MM.1S (cell line): ENCODE measurements at regions not wholly inside any gene's neighbourhood (a gene's known extent, or its start where the extent isn't known, plus 50 kb on each side); places are given as distances from the start of the nearest gene placed in this dataset.

Source experiments
- DNase-seq: peaks from one replicate; pipeline ENCODE4 v3.0.0-alpha.2; 2015
- H2AFZ ChIP-seq: fragments of 300-600 bp; sonication (generic); 2 replicates; pipeline ENCODE4 v1.6.0; 2016; ENCODE audit warnings: antibody characterized with exemption, low read length
- H3F3A ChIP-seq: fragments of 300-600 bp; sonication (generic); 2 replicates; pipeline ENCODE4 v1.6.1; 2016; ENCODE audit warnings: mild to moderate bottlenecking, antibody characterized with exemption, low read length, moderate library complexity, mixed read lengths; ENCODE audit not compliant: insufficient read depth
- H3K27ac ChIP-seq: fragments of 300-600 bp; sonication (generic); 2 replicates; pipeline ENCODE4 v1.5.1; 2016; ENCODE audit warnings: mild to moderate bottlenecking, low read length
- H3K27me3 ChIP-seq: fragments of 300-600 bp; sonication (generic); replicated peaks from 2 replicates; pipeline ENCODE4 v1.6.0; 2016; ENCODE audit warnings: low read length; ENCODE audit not compliant: insufficient read depth
- H3K36me3 ChIP-seq: fragments of 300-600 bp; sonication (generic); replicated peaks from 2 replicates; pipeline ENCODE4 v1.6.1; 2016; ENCODE audit warnings: mild to moderate bottlenecking, low read length, mixed read lengths; ENCODE audit not compliant: insufficient read depth
- H3K4me1 ChIP-seq: fragments of 300-600 bp; sonication (generic); 2 replicates; pipeline ENCODE4 v1.6.1; 2016; ENCODE audit warnings: low read length, mixed read lengths
- H3K4me2 ChIP-seq: fragments of 300-600 bp; sonication (generic); 2 replicates; pipeline ENCODE4 v1.6.0; 2016; ENCODE audit warnings: low read depth, low read length
- H3K4me3 ChIP-seq: fragments of 300-600 bp; sonication (generic); 2 replicates; pipeline ENCODE4 v1.5.1; 2016; ENCODE audit warnings: low read length, mixed read lengths
- H3K79me2 ChIP-seq: fragments of 300-600 bp; sonication (generic); 2 replicates; pipeline ENCODE4 v1.6.1; 2016; ENCODE audit warnings: mixed run types, low read length, mixed read lengths
- H3K9ac ChIP-seq: fragments of 300-600 bp; sonication (generic); 2 replicates; pipeline ENCODE4 v1.6.1; 2016; ENCODE audit warnings: low read length, mixed read lengths
- H3K9me2 ChIP-seq: fragments of 300-600 bp; sonication (generic); replicated peaks from 2 replicates; pipeline ENCODE4 v1.6.1; 2016; ENCODE audit warnings: mild to moderate bottlenecking, low read length, mixed read lengths; ENCODE audit not compliant: insufficient read depth
- H3K9me3 ChIP-seq: fragments of 300-600 bp; sonication (generic); replicated peaks from 2 replicates; pipeline ENCODE4 v1.6.1; 2016; ENCODE audit warnings: mild to moderate bottlenecking, low read length, mixed read lengths; ENCODE audit not compliant: insufficient read depth
- H4K20me1 ChIP-seq: fragments of 300-600 bp; sonication (generic); 2 replicates; pipeline ENCODE4 v1.6.1; 2016; ENCODE audit warnings: mild to moderate bottlenecking, low read length, moderate library complexity, mixed read lengths; ENCODE audit not compliant: insufficient read depth
- EZH2 ChIP-seq: fragments of 300-600 bp; sonication (generic); optimal IDR thresholded peaks from 2 replicates; pipeline ENCODE3; 2017; ENCODE audit warnings: low read depth, mild to moderate bottlenecking, antibody characterized with exemption, low read length, mixed read lengths
- EZH2phosphoT487 ChIP-seq: fragments of 300-600 bp; sonication (generic); IDR thresholded peaks from 2 replicates; pipeline ENCODE4 v1.6.1; 2018; ENCODE audit warnings: antibody characterized with exemption, low read length
- TF ChIP-seq, protein P1 (sequence below): fragments of 300-600 bp; sonication (generic); IDR thresholded peaks from 2 replicates; pipeline ENCODE4 v1.5.1; 2016; ENCODE audit warnings: antibody characterized with exemption, low read length, mixed read lengths

DNA sequence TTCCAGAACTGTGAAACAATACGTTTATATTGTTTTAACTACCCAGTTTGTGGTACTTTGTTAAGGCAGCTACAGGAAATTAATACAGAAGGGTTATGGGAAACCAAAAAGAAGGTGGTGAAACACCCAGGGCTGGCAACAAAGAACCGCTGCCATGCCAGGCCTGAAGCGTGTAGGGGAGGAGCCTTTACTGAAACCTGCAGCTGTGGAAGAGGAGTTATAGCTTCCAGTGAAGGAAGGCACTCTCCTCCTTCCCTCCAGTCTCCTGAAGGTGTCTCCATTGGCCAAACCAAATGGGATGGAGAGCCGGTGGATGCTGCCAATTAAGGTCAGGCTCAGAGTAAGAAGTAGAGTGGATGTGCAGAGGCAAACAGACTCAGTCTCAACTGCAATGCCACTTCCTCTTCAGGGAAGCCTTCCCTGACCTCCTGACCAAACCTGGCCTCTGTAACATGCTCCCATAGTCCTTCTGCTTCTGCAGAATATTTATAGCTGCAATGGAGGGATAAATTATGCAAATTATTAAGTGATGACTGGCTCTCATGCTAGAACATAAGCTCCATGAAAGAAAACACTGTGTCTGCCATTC, 168.3 kb downstream of the DAD1 start:
- Histone ChIP-seq H3K4me2 (no peak overlapping the region), H3K27me3 (no peaks in the 10 kb centered on the region), H3K27ac (no peak overlapping the region), H3K9ac (no peak overlapping the region), H2AFZ (no peak overlapping the region), H3F3A (no peaks in the 10 kb centered on the region), H4K20me1 (no peaks in the 10 kb centered on the region), H3K9me3 (no peaks in the 10 kb centered on the region), H3K9me2 (no peaks in the 10 kb centered on the region), H3K4me1 (no peaks in the 10 kb centered on the region), H3K4me3 (no peak overlapping the region), H3K79me2 (no peaks in the 10 kb centered on the region), H3K36me3 (no peaks in the 10 kb centered on the region)
- DNase-seq: no peak
- no peak for TF ChIP-seq EZH2phosphoT487
- no peak for TF ChIP-seq EZH2
- TF ChIP-seq, protein P1, sequence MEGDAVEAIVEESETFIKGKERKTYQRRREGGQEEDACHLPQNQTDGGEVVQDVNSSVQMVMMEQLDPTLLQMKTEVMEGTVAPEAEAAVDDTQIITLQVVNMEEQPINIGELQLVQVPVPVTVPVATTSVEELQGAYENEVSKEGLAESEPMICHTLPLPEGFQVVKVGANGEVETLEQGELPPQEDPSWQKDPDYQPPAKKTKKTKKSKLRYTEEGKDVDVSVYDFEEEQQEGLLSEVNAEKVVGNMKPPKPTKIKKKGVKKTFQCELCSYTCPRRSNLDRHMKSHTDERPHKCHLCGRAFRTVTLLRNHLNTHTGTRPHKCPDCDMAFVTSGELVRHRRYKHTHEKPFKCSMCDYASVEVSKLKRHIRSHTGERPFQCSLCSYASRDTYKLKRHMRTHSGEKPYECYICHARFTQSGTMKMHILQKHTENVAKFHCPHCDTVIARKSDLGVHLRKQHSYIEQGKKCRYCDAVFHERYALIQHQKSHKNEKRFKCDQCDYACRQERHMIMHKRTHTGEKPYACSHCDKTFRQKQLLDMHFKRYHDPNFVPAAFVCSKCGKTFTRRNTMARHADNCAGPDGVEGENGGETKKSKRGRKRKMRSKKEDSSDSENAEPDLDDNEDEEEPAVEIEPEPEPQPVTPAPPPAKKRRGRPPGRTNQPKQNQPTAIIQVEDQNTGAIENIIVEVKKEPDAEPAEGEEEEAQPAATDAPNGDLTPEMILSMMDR: no peak

DNA sequence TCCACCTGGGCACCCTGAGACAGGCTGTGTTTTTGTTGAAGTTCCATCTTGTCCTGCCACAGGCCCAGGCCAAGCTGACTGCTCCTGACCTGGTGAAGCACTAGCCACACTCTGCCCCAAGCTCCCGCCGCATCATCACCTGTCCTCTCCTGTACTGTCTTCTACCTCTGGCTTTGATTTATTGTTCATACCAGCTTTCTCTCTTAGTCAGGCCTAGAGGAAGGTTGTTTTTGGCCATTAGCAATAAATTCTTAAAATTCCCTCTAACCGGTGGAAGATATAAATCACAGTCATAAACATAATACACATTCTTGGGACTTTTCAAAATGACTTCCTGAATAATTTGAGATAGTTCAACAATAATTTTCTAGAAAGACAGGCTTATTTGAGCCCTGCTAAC, 169.4 kb downstream of the DAD1 start:
- no peak overlapping the region for H2AFZ ChIP-seq
- no peak overlapping the region for H3K4me3 ChIP-seq
- no peak overlapping the region for H3K9ac ChIP-seq
- DNase-seq: no peak
- H3K36me3 ChIP-seq: no peaks in the 10 kb centered on the region
- no peak overlapping the region for H3K27ac ChIP-seq
- H3K4me1 ChIP-seq: no peaks in the 10 kb centered on the region
- no peaks in the 10 kb centered on the region for H3K79me2 ChIP-seq
- no peak overlapping the region for H3K4me2 ChIP-seq
- H3K27me3 ChIP-seq: no peaks in the 10 kb centered on the region
- no peaks in the 10 kb centered on the region for H3F3A ChIP-seq
- H3K9me3 ChIP-seq: no peaks in the 10 kb centered on the region
- no peaks in the 10 kb centered on the region for H3K9me2 ChIP-seq
- TF ChIP-seq EZH2 (no peak), EZH2phosphoT487 (no peak)
- TF ChIP-seq, protein P1: no peak
- H4K20me1 ChIP-seq: no peaks in the 10 kb centered on the region

DNA sequence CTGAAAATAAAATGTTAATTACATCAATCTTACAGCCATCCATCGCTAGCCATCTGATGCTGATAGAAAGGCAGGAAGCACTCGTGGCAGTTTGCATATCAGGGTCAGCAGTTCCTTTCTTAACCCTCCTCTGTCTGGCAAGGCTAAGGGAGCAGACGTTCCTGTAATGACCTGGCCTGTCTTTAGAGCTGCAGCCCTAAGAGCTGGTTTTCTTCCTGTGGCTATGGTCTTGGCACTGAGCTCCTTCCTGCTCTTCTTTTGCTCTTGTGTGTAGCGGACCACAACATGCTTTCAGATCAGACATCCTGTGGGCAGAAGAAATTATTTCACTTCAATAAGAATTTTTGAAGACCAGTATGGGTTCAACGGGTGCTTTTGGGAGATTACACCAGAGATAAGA, 170.4 kb downstream of the DAD1 start:
- Histone ChIP-seq H3K4me2 (no peak overlapping the region), H3K27me3 (no peaks in the 10 kb centered on the region), H3K9ac (no peak overlapping the region), H3K27ac (no peak overlapping the region), H4K20me1 (no peaks in the 10 kb centered on the region), H2AFZ (no peak overlapping the region), H3K4me1 (no peaks in the 10 kb centered on the region), H3K36me3 (no peaks in the 10 kb centered on the region), H3K79me2 (no peaks in the 10 kb centered on the region), H3K9me3 (no peaks in the 10 kb centered on the region), H3K9me2 (no peaks in the 10 kb centered on the region), H3K4me3 (no peak overlapping the region), H3F3A (no peaks in the 10 kb centered on the region)
- TF ChIP-seq EZH2 (no peak), EZH2phosphoT487 (no peak)
- TF ChIP-seq, protein P1: no peak
- DNase-seq: no peak
